SU-DHL-6 (cell line): ENCODE measurements at regions not wholly inside any gene's neighbourhood (a gene's known extent, or its start where the extent isn't known, plus 50 kb on each side); places are given as distances from the start of the nearest gene placed in this dataset.
A peak's percentile ranks its signal among the peaks of the same experiment; 100 is the strongest.

Experiments
- H2AFZ ChIP-seq: fragments of 200-600 bp; sonication (generic); 2 replicates; pipeline ENCODE4 v1.6.1; 2014; ENCODE audit warnings: low read depth, mild to moderate bottlenecking, moderate library complexity, mixed read lengths, antibody characterized with exemption, low read length; ENCODE audit not compliant: severe bottlenecking
- H3F3A ChIP-seq: fragments of 200-600 bp; shearing (Covaris generic); 2 replicates; pipeline ENCODE4 v1.6.0; 2016; ENCODE audit warnings: antibody characterized with exemption, mild to moderate bottlenecking; ENCODE audit not compliant: insufficient read depth
- H3K27ac ChIP-seq: fragments of 200-600 bp; sonication (generic); 2 replicates; pipeline ENCODE4 v1.5.1; 2016; ENCODE audit warnings: low read depth, mild to moderate bottlenecking, low read length, moderate library complexity, mixed read lengths
- H3K27me3 ChIP-seq: fragments of 200-600 bp; sonication (generic), shearing (Covaris generic); 2 replicates; pipeline ENCODE4 v1.6.0; 2014; ENCODE audit warnings: mild to moderate bottlenecking, low read length
- H3K36me3 ChIP-seq: fragments of 200-600 bp; sonication (generic); 2 replicates; pipeline ENCODE4 v1.6.1; 2014; ENCODE audit warnings: mild to moderate bottlenecking, low read length, mixed read lengths
- H3K4me2 ChIP-seq: fragments of 300-600, 200-600 bp; shearing (Covaris generic), sonication (generic); 2 replicates; pipeline ENCODE4 v1.6.0; 2014; ENCODE audit warnings: low read length, low read depth, mild to moderate bottlenecking; ENCODE audit not compliant: poor library complexity, severe bottlenecking
- H3K4me3 ChIP-seq: fragments of 200-600 bp; sonication (generic); 2 replicates; pipeline ENCODE4 v1.5.1; 2014; ENCODE audit warnings: antibody characterized with exemption, low read length, mild to moderate bottlenecking, mixed read lengths; ENCODE audit not compliant: insufficient read depth, poor library complexity, severe bottlenecking
- H3K79me2 ChIP-seq: fragments of 200-600 bp; sonication (generic); 2 replicates; pipeline ENCODE4 v1.6.1; 2014; ENCODE audit warnings: mild to moderate bottlenecking, low read length, moderate library complexity; ENCODE audit not compliant: insufficient read depth
- H3K9ac ChIP-seq: fragments of 200-600 bp; sonication (generic); 2 replicates; pipeline ENCODE4 v1.7.0; 2014; ENCODE audit warnings: mild to moderate bottlenecking, low read length
- H3K9me2 ChIP-seq: fragments of 200-600 bp; sonication (generic); replicated peaks from 2 replicates; pipeline ENCODE4 v1.6.1; 2014; ENCODE audit warnings: low read length; ENCODE audit not compliant: insufficient read depth
- H3K9me3 ChIP-seq: fragments of 200-600 bp; sonication (generic); 2 replicates; pipeline ENCODE4 v1.6.1; 2014; ENCODE audit warnings: low read length, mixed read lengths; ENCODE audit not compliant: insufficient read depth
- H4K20me1 ChIP-seq: fragments of 200-600 bp; sonication (generic); 2 replicates; pipeline ENCODE4 v1.6.1; 2014; ENCODE audit warnings: low read depth, mild to moderate bottlenecking, antibody characterized with exemption, low read length, moderate library complexity, mixed read lengths
- EZH2phosphoT487 ChIP-seq: fragments of 200-600 bp; sonication (generic), shearing (Covaris generic); conservative IDR thresholded peaks from 2 replicates; pipeline ENCODE4 v1.6.1; 2018; ENCODE audit warnings: mild to moderate bottlenecking, antibody characterized with exemption, low read length, moderate library complexity, mixed read lengths
- TF ChIP-seq, protein P1 (sequence below): fragments of 200-600 bp; sonication (generic); IDR thresholded peaks from one replicate; pipeline ENCODE4 v1.5.1; 2017; ENCODE audit warnings: antibody characterized with exemption, mild to moderate bottlenecking, low read length, moderate library complexity; ENCODE audit not compliant: insufficient read depth, poor library complexity, severe bottlenecking

DNA sequence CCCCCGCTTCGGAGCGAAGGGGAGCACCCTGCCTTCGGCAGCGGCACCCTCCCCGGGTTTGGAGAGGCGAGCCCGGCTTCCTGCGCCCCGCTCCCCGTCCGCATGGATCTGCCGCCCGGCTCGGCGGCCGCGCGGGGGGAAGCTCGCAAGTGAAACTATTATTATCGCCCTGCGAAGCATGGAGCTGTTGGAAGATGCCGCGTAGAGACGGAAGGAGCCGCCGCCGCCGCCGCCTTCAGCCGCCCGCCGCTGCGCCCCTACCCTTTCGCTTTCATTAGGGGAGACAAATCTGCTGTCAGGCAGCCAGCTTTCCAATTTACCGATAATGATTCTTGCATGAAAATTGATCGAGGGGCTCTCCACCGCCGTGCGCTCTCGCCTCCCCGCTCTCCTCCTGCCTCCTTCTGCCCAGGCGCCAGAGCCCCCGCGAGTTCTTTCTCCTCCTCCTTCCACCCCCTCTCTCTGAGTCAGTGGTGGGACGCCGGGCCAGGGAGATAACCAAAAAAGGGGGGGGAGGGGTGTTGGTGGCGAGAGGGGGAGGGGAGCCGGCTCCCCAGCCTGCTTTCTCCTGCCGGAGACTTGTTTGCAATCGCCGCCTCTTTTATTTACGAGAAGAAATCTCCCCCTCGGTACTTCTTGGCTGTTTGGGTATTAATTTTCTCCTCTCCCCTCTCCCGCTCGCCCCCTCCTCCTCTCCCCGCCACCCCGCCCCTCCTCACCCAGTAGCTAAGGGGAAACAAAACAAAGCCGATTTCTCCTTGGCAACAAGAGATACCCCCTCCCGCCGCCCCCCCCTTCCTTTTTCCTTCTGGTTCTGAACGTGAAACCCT is 58.0 kb upstream of the GSE1 start:
- Histone ChIP-seq H3K27me3 (no peaks in the 10 kb centered on the region; the same call in 1 of the 2 replicates), H3K4me3 (peak overlapping the region; percentile 42), H3K9me2 (no peaks in the 10 kb centered on the region), H3K79me2 (no peaks in the 10 kb centered on the region), H3K9ac (0 out of 2 replicates have a peak overlapping the region, but pooled peaks have one; percentile 20), H3K4me2 (peak overlapping the region; percentile 65), H3F3A (peaks cover 4% of the 10 kb centered on the region; the same call in 1 of the 2 replicates), H2AFZ (no peak overlapping the region), H3K9me3 (no peaks in the 10 kb centered on the region), H3K36me3 (no peaks in the 10 kb centered on the region), H4K20me1 (no peaks in the 10 kb centered on the region), H3K27ac (no peak overlapping the region)
- peak; percentile 91; the same call in 1 of the 2 replicates for TF ChIP-seq EZH2phosphoT487
- TF ChIP-seq, protein P1, sequence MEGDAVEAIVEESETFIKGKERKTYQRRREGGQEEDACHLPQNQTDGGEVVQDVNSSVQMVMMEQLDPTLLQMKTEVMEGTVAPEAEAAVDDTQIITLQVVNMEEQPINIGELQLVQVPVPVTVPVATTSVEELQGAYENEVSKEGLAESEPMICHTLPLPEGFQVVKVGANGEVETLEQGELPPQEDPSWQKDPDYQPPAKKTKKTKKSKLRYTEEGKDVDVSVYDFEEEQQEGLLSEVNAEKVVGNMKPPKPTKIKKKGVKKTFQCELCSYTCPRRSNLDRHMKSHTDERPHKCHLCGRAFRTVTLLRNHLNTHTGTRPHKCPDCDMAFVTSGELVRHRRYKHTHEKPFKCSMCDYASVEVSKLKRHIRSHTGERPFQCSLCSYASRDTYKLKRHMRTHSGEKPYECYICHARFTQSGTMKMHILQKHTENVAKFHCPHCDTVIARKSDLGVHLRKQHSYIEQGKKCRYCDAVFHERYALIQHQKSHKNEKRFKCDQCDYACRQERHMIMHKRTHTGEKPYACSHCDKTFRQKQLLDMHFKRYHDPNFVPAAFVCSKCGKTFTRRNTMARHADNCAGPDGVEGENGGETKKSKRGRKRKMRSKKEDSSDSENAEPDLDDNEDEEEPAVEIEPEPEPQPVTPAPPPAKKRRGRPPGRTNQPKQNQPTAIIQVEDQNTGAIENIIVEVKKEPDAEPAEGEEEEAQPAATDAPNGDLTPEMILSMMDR, result no peak

DNA sequence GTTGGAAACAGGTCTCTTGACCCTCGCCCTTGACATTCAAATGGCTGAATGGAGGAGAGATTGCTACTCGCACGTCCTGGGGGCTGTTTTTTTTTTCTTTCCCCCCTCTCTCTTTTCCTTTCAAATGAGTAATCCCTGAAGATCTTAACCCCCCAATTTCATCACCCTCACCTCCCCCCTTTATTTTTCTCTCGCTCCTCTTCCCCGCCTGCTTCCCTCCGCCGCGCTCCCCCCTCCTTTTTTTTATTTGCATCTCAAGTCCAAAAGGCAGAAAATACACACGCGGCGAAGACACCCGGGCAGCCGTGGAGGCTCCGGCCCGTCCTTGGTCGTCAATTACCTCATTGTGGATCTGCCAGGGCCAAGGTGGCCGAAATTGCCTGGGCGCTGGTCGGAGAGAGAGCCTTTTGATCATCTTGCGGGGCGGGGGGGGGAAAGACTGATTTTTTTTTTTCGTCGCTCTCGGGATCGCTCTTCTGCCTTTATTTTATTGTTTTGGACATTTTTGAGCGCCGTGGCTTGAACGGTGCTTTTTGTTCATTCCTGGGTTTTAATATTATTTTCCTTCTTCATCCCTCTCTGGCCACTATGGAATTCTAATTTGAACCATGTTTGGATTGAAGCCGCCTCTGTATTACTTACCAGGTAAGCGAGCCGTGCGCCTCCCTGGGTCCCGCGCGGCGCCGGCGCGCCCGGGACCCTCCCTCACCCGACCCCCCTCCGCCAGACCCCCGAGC is 57.2 kb upstream of the GSE1 start:
- Histone ChIP-seq H3K4me3 (peak overlapping the region; percentile 42), H3K27me3 (no peaks in the 10 kb centered on the region; the same call in 1 of the 2 replicates), H4K20me1 (no peaks in the 10 kb centered on the region), H3K79me2 (no peaks in the 10 kb centered on the region), H3K9me3 (no peaks in the 10 kb centered on the region), H2AFZ (peak overlapping the region; percentile 54), H3F3A (peaks cover 4% of the 10 kb centered on the region; the same call in 1 of the 2 replicates), H3K36me3 (no peaks in the 10 kb centered on the region), H3K9me2 (no peaks in the 10 kb centered on the region), H3K4me2 (peak overlapping the region; percentile 65), H3K9ac (peak overlapping the region; percentile 20; the same call in 1 of the 2 replicates), H3K27ac (no peak overlapping the region)
- TF ChIP-seq, protein P1, result no peak
- no peak for TF ChIP-seq EZH2phosphoT487

DNA sequence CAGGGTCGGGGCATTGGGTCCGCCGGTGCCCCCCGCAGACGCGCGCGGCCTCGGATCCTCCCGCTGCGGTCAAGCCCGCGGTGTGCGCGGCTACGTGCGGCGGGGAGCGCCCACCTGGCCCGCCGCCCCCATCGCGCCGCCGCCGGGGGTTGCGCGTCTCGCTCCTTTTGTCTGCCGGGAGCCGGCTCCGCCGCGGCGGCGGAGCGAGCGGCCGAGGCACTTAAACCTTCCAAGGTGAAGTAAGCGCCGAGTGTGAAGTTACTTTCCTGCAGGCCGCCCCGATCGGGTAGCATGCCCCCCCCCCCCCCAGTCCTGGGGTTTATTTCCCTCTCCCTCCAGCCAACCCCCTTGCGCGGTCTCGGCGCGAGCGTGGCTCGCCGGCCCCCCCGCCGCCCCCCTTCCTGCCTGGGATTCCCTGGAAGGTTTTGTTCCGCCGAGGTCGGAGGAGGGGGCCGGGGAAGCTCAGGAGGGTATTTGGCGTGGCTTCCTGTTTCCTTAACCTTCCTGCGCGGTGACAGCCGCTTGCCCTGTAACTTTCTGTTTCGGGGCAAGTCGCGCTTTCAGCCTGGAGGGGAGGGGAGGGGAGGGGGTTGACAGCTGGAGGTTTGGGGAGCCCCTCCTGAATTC is 56.6 kb upstream of the GSE1 start:
- Histone ChIP-seq H3K9ac (no peak overlapping the region; the same call in 1 of the 2 replicates), H3F3A (peaks cover 4% of the 10 kb centered on the region; the same call in 1 of the 2 replicates), H3K4me3 (peak overlapping the region; percentile 42), H3K27me3 (no peaks in the 10 kb centered on the region; the same call in 1 of the 2 replicates), H3K36me3 (no peaks in the 10 kb centered on the region), H4K20me1 (no peaks in the 10 kb centered on the region), H3K9me3 (no peaks in the 10 kb centered on the region), H3K27ac (no peak overlapping the region), H3K4me2 (peak overlapping the region; percentile 65), H3K9me2 (no peaks in the 10 kb centered on the region), H2AFZ (no peak overlapping the region), H3K79me2 (no peaks in the 10 kb centered on the region)
- TF ChIP-seq, protein P1, result no peak
- TF ChIP-seq EZH2phosphoT487, result no peak
